Keratinocyte (primary cell): ENCODE measurements at regions not wholly inside any gene's neighbourhood (a gene's known extent, or its start where the extent isn't known, plus 50 kb on each side); places are given as distances from the start of the nearest gene placed in this dataset.

Experiments used
- DNase-seq: peaks from one replicate; pipeline ENCODE4 v3.0.0-alpha.2; 2011; ENCODE audit warnings: low read depth, missing footprints, low spot score
- FAIRE-seq: peaks from 2 replicates; lab custom pipeline; 2011; peaks lifted over from hg19 to GRCh38; lab: Jason Lieb, UNC
- H2AFZ ChIP-seq: 2 replicates; pipeline ENCODE4 v1.6.0; 2012; ENCODE audit warnings: low read length, control low read depth, inconsistent platforms; ENCODE audit not compliant: control insufficient read depth
- H3K27ac ChIP-seq: 2 replicates; pipeline ENCODE4 v1.5.1; 2011; ENCODE audit warnings: low read length; ENCODE audit not compliant: control insufficient read depth, insufficient read depth
- H3K27me3 ChIP-seq: 3 replicates; pipeline ENCODE4 v1.6.0; 2011; ENCODE audit warnings: low read length; ENCODE audit not compliant: control insufficient read depth, insufficient read depth; ENCODE audit errors: extremely low read depth
- H3K36me3 ChIP-seq, 2 experiments: 2 replicates in 1 of 2; 3 replicates in 1 of 2; pipeline ENCODE4 v1.5.1; 2011; ENCODE audit warnings: low read length in 2 of 2, mild to moderate bottlenecking in 1 of 2; ENCODE audit not compliant: control insufficient read depth in 2 of 2, insufficient read depth in 2 of 2; ENCODE audit errors: extremely low read depth in 1 of 2
- H3K4me1 ChIP-seq: 3 replicates; pipeline ENCODE4 v1.5.1; 2011; ENCODE audit warnings: low read length; ENCODE audit not compliant: control insufficient read depth, insufficient read depth; ENCODE audit errors: extremely low read depth
- H3K4me2 ChIP-seq: 3 replicates; pipeline ENCODE4 v1.6.0; 2011; ENCODE audit warnings: low read depth, low read length; ENCODE audit not compliant: control insufficient read depth, insufficient read depth; ENCODE audit errors: extremely low read depth
- H3K4me3 ChIP-seq, 3 experiments: fragments of 200-600 bp in 1 of 3; sonication (generic) in 1 of 3; 2 replicates in 2 of 3; 3 replicates in 1 of 3; pipeline ENCODE4 v1.5.1; 2011 to 2016; ENCODE audit warnings: low read length in 3 of 3, mild to moderate bottlenecking in 3 of 3, control low read depth in 2 of 3, inconsistent platforms in 1 of 3, low read depth in 1 of 3, mixed read lengths in 1 of 3, mixed run types in 1 of 3, moderate library complexity in 1 of 3; ENCODE audit not compliant: control insufficient read depth in 2 of 3, insufficient read depth in 2 of 3; ENCODE audit errors: extremely low read depth in 1 of 3
- H3K79me2 ChIP-seq: 2 replicates; pipeline ENCODE4 v1.6.0; 2012; ENCODE audit warnings: low read length; ENCODE audit not compliant: control insufficient read depth, insufficient read depth
- H3K9ac ChIP-seq: 3 replicates; pipeline ENCODE4 v1.6.0; 2011; ENCODE audit warnings: low read length; ENCODE audit not compliant: control insufficient read depth, insufficient read depth; ENCODE audit errors: extremely low read depth
- H3K9me1 ChIP-seq: 3 replicates; pipeline ENCODE4 v1.6.0; 2011; ENCODE audit warnings: low read length; ENCODE audit not compliant: control insufficient read depth, insufficient read depth; ENCODE audit errors: extremely low read depth
- H3K9me3 ChIP-seq: 2 replicates; pipeline ENCODE4 v1.5.1; 2012; ENCODE audit warnings: low read depth, low read length; ENCODE audit not compliant: control insufficient read depth
- H4K20me1 ChIP-seq: 3 replicates; pipeline ENCODE4 v1.6.0; 2011; ENCODE audit warnings: low read length; ENCODE audit not compliant: control insufficient read depth, insufficient read depth; ENCODE audit errors: extremely low read depth
- CTCF ChIP-seq, 3 experiments: IDR thresholded peaks in 1 of 3; conservative IDR thresholded peaks in 1 of 3; optimal IDR thresholded peaks in 1 of 3; 2 replicates in 2 of 3; 3 replicates in 1 of 3; pipeline versions ENCODE3 to v1.5.1; 2011; ENCODE audit warnings: low read length in 3 of 3, mild to moderate bottlenecking in 3 of 3, moderate library complexity in 2 of 3, control low read depth in 1 of 3, inconsistent platforms in 1 of 3; ENCODE audit not compliant: insufficient read depth in 2 of 3; ENCODE audit errors: extremely low read depth in 1 of 3
- EZH2 ChIP-seq: IDR thresholded peaks from one replicate; pipeline ENCODE4 v1.6.1; 2012; ENCODE audit warnings: inconsistent platforms, mild to moderate bottlenecking, low read length, moderate library complexity
- dilution Hi-C: fragments of 300-500 bp; cut with MboI; formaldehyde crosslinking; loops from one replicate; pipeline ENCODE4 v1.7.0; 2020; ENCODE audit warnings: low sequenced_read_pairs; ENCODE audit not compliant: extremely low pct_ligation_motif_present

DNA sequence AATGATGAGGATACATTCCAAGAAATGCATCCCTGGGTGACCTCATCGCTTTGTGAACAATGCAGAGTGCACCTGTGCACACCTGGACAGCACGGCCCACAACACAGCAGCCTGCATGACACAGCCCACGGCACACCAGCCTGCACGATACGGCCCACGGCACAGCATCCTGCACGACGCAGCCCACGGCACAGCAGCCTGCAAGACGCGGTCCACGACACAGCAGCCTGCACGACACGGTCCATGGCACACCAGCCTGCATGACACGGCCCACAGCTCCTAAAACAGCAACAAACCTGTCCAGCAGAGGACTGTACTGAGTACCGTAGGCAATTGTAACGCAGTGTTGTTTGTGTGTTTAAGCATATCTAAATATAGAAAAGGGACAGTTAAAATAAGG, 134.7 kb upstream of the PPP2R2D start:
- Histone ChIP-seq H3K9me3 (peaks cover 2% of the 10 kb centered on the region), H3K27me3 (no peaks in the 10 kb centered on the region), H3K4me2 (no peak overlapping the region), H3K4me3 (no peak overlapping the region), H3K9me1 (no peaks in the 10 kb centered on the region), H3K4me1 (no peaks in the 10 kb centered on the region), H4K20me1 (no peaks in the 10 kb centered on the region), H3K36me3 (no peaks in the 10 kb centered on the region), H3K79me2 (no peaks in the 10 kb centered on the region), H3K9ac (no peak overlapping the region), H3K27ac (no peak overlapping the region), H2AFZ (no peak overlapping the region)
- no peak for TF ChIP-seq CTCF (optimal IDR thresholded peaks at IDR 0.05 in 1 of 3, IDR thresholded peaks at IDR 0.05 in 1 of 3, conservative IDR thresholded peaks at IDR 0.05 in 1 of 3; ENCODE audit: extremely low read depth in 1 of 3, insufficient read depth in 2 of 3, low read length in 3 of 3)
- no peak for TF ChIP-seq EZH2
- dilution Hi-C loops, result no loop called here
- FAIRE-seq, result no peak
- DNase-seq, result no peak

DNA sequence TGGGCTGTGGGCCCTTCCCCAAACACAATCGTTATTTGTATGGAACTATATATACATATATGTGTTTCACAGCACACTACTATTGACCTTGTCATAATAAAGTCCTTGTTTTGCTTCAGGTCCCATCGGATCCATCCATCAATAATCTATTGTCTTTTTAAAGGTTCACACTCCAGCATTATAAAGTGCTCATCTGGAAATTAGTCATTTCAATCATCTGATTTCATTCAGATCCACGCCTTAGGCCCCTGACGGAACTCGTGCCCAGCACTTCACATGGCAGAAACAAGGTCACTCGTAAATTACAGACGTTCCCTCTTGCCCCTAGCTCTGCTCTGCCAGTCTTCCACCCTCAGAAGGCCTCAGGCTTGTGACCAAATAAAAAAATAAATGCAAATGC, 133.1 kb upstream of the PPP2R2D start:
- H3K9me3 ChIP-seq, result peaks cover 2% of the 10 kb centered on the region
- DNase-seq (no peak), FAIRE-seq (no peak)
- H3K4me3 ChIP-seq, result no peak overlapping the region
- H2AFZ ChIP-seq, result no peak overlapping the region
- no peaks in the 10 kb centered on the region for H3K79me2 ChIP-seq
- H3K9me1 ChIP-seq, result no peaks in the 10 kb centered on the region
- H3K9ac ChIP-seq, result no peak overlapping the region
- H3K4me1 ChIP-seq, result no peaks in the 10 kb centered on the region
- H3K4me2 ChIP-seq, result no peak overlapping the region
- H3K36me3 ChIP-seq, result no peaks in the 10 kb centered on the region
- TF ChIP-seq EZH2, result no peak
- no peak for TF ChIP-seq CTCF (optimal IDR thresholded peaks at IDR 0.05 in 1 of 3, IDR thresholded peaks at IDR 0.05 in 1 of 3, conservative IDR thresholded peaks at IDR 0.05 in 1 of 3; ENCODE audit: extremely low read depth in 1 of 3, insufficient read depth in 2 of 3, low read length in 3 of 3)
- no peaks in the 10 kb centered on the region for H4K20me1 ChIP-seq
- dilution Hi-C loops, result no loop called here
- no peaks in the 10 kb centered on the region for H3K27me3 ChIP-seq
- H3K27ac ChIP-seq, result no peak overlapping the region
